Endothelial cell of umbilical vein (primary cell): ENCODE measurements at regions not wholly inside any gene's neighbourhood (a gene's known extent, or its start where the extent isn't known, plus 50 kb on each side); places are given as distances from the start of the nearest gene placed in this dataset.

Experiments used
- BruUV-seq: library from RNA; stranded (reverse); fragments of 400-500 nt; replicated peaks from 2 replicates; lab custom pipeline; 2021; lab: Mats Ljungman, UMichigan
- CTCF ChIA-PET: fragments of 300-600, 350-600 bp; sonication (Branson Sonifier 250); formaldehyde crosslinking; loops from one replicate; lab custom pipeline; 2021; ENCODE audit warnings: antibody characterized with exemption, inconsistent platforms; lab: Charles Lee
- POLR2A ChIA-PET: fragments of 300-600, 350-600 bp; sonication (Branson Sonifier 250); formaldehyde crosslinking; loops from one replicate; lab custom pipeline; 2021; ENCODE audit warnings: antibody characterized with exemption, inconsistent platforms; lab: Charles Lee
- DNase-seq: peaks from one replicate; pipeline ENCODE4 v3.0.0-alpha.2; 2011; ENCODE audit warnings: low read depth, low spot score
- FAIRE-seq: peaks from 2 replicates; lab custom pipeline; 2011; peaks lifted over from hg19 to GRCh38; lab: Jason Lieb, UNC
- H2AFZ ChIP-seq: 2 replicates; pipeline ENCODE4 v1.6.0; 2012; ENCODE audit warnings: low read depth, low read length, control low read depth, inconsistent platforms
- H3K27ac ChIP-seq: 2 replicates; pipeline ENCODE4 v1.5.1; 2011; ENCODE audit warnings: low read depth, mild to moderate bottlenecking, control low read depth, low read length, moderate library complexity; ENCODE audit not compliant: insufficient read depth
- H3K27me3 ChIP-seq, 2 experiments: 2 replicates each; pipeline versions ENCODE4 v1.6.0 to v1.6.1; 2011; ENCODE audit warnings: low read length in 2 of 2, mixed read lengths in 1 of 2; ENCODE audit not compliant: control insufficient read depth in 2 of 2, insufficient read depth in 2 of 2
- H3K36me3 ChIP-seq, 2 experiments: 2 replicates in 1 of 2; 3 replicates in 1 of 2; pipeline ENCODE4 v1.5.1; 2011; ENCODE audit warnings: low read length in 2 of 2, mild to moderate bottlenecking in 1 of 2, moderate library complexity in 1 of 2; ENCODE audit not compliant: control insufficient read depth in 2 of 2, insufficient read depth in 2 of 2; ENCODE audit errors: extremely low read depth in 1 of 2
- H3K4me1 ChIP-seq: 3 replicates; pipeline ENCODE4 v1.5.1; 2011; ENCODE audit warnings: mild to moderate bottlenecking, low read length; ENCODE audit not compliant: control insufficient read depth, insufficient read depth; ENCODE audit errors: extremely low read depth
- H3K4me2 ChIP-seq: 2 replicates; pipeline ENCODE4 v1.6.1; 2011; ENCODE audit warnings: low read length, control low read depth, mixed read lengths; ENCODE audit not compliant: insufficient read depth
- H3K4me3 ChIP-seq, 3 experiments: fragments of 200-600 bp in 1 of 3; sonication (generic), shearing (Covaris generic) in 1 of 3; replicated peaks in 1 of 3; 2 replicates each; pipeline ENCODE4 v1.5.1; 2011 to 2016; ENCODE audit warnings: control low read depth in 3 of 3, low read length in 3 of 3, mild to moderate bottlenecking in 2 of 3, inconsistent platforms in 1 of 3, low read depth in 1 of 3, moderate library complexity in 1 of 3; ENCODE audit not compliant: insufficient read depth in 1 of 3
- H3K79me2 ChIP-seq: 2 replicates; pipeline ENCODE4 v1.6.0; 2012; ENCODE audit warnings: low read length, inconsistent platforms; ENCODE audit not compliant: control insufficient read depth, insufficient read depth
- H3K9ac ChIP-seq: replicated peaks from 2 replicates; pipeline ENCODE3; 2011; ENCODE audit warnings: low read length, control low read depth; ENCODE audit not compliant: insufficient read depth; ENCODE audit errors: extremely low read depth
- H3K9me1 ChIP-seq: replicated peaks from 3 replicates; pipeline ENCODE4 v1.6.0; 2011; ENCODE audit warnings: mild to moderate bottlenecking, low read length; ENCODE audit not compliant: control insufficient read depth, insufficient read depth; ENCODE audit errors: extremely low read depth
- H3K9me3 ChIP-seq: replicated peaks from 2 replicates; pipeline ENCODE4 v1.5.1; 2012; ENCODE audit warnings: low read length, inconsistent platforms; ENCODE audit not compliant: control insufficient read depth, insufficient read depth
- H4K20me1 ChIP-seq: replicated peaks from 2 replicates; pipeline ENCODE3; 2011; ENCODE audit warnings: mild to moderate bottlenecking, low read length; ENCODE audit not compliant: control insufficient read depth, insufficient read depth; ENCODE audit errors: extremely low read depth
- EZH2 ChIP-seq: IDR thresholded peaks from 2 replicates; pipeline ENCODE4 v1.6.1; 2012; ENCODE audit warnings: borderline replicate concordance, low read depth, mild to moderate bottlenecking, moderate library complexity, low read length, inconsistent platforms; ENCODE audit not compliant: severe bottlenecking
- FOS ChIP-seq: IDR thresholded peaks from 2 replicates; pipeline ENCODE4 v1.6.1; 2011; ENCODE audit warnings: mild to moderate bottlenecking, low read length, moderate library complexity, borderline replicate concordance; ENCODE audit not compliant: insufficient read depth
- GATA2 ChIP-seq: IDR thresholded peaks from 2 replicates; pipeline ENCODE4 v1.7.0; 2011; ENCODE audit warnings: low read depth, mild to moderate bottlenecking, moderate library complexity, mixed read lengths, low read length; ENCODE audit not compliant: insufficient read length, insufficient read depth
- JUN ChIP-seq: IDR thresholded peaks from 2 replicates; pipeline ENCODE4 v1.6.1; 2011; ENCODE audit warnings: borderline replicate concordance, low read depth; ENCODE audit not compliant: insufficient read length, insufficient read depth
- MYC ChIP-seq: IDR thresholded peaks from one replicate; pipeline ENCODE4 v1.6.1; 2011; ENCODE audit warnings: mild to moderate bottlenecking, low read depth, low read length
- POLR2A ChIP-seq: IDR thresholded peaks from 2 replicates; pipeline ENCODE4 v1.6.1; 2012; ENCODE audit warnings: low read depth, mild to moderate bottlenecking, control low read depth, low read length
- POLR2AphosphoS5 ChIP-seq: IDR thresholded peaks from 2 replicates; pipeline ENCODE4 v1.6.1; 2012; ENCODE audit warnings: low read depth, mild to moderate bottlenecking, control low read depth, low read length, moderate library complexity; ENCODE audit not compliant: insufficient read depth
- dilution Hi-C: fragments of 300-500 bp; cut with MboI; formaldehyde crosslinking; loops from one replicate; pipeline ENCODE4 v1.15.0; 2019; ENCODE audit warnings: low sequenced_read_pairs; ENCODE audit not compliant: extremely low pct_ligation_motif_present
- intact Hi-C: fragments of 100-400 bp; cut with micrococcal nuclease; formaldehyde crosslinking; loops from one replicate; pipeline ENCODE4 v1.10.0; 2022
- TF ChIP-seq, protein P1 (sequence below): IDR thresholded peaks from 2 replicates; pipeline ENCODE4 v1.6.1; 2011; ENCODE audit not compliant: insufficient read depth, insufficient read length
- TF ChIP-seq, protein P2 (sequence below), 2 donors: IDR thresholded peaks; 1 replicate in 1 of 2; 2 replicates in 1 of 2; pipeline ENCODE4 v1.5.1; 2011; ENCODE audit warnings: low read length in 2 of 2, mild to moderate bottlenecking in 2 of 2, moderate library complexity in 2 of 2, control low read depth in 1 of 2, inconsistent platforms in 1 of 2, low read depth in 1 of 2; ENCODE audit not compliant: insufficient read depth in 1 of 2; ENCODE audit errors: extremely low read depth in 1 of 2

DNA sequence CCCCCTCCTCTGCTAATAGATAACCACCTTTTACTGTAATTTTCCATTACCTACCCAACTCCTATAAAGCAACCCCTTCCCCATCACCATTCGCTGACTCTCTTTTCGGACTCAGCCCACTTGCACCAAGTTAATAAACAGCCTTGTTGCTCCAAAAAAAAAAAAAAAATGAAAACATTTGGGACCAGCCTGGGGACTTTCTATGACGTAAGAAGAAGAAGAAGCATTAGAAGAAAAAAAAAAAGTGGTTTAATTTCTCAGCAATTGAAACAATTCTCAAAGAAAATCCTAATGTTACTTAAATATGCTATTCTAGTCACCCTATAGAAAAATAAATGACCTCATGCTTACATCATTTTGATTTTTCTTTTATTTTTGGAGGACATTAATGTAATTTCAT is 301.5 kb upstream of the ANO3 start:
- Histone ChIP-seq H3K27me3 (no peaks in the 10 kb centered on the region), H3K9ac (no peak overlapping the region), H3K79me2 (no peaks in the 10 kb centered on the region), H3K4me1 (no peaks in the 10 kb centered on the region), H3K9me1 (no peaks in the 10 kb centered on the region), H3K4me2 (no peak overlapping the region), H3K4me3 (no peak overlapping the region), H3K27ac (no peak overlapping the region), H3K9me3 (no peaks in the 10 kb centered on the region), H3K36me3 (no peaks in the 10 kb centered on the region), H2AFZ (no peak overlapping the region), H4K20me1 (no peaks in the 10 kb centered on the region)
- FAIRE-seq (no peak), DNase-seq (no peak)
- ChIA-PET POLR2A (no interaction called here), CTCF (no interaction called here)
- dilution Hi-C loops, result no loop called here
- TF ChIP-seq, protein P1, sequence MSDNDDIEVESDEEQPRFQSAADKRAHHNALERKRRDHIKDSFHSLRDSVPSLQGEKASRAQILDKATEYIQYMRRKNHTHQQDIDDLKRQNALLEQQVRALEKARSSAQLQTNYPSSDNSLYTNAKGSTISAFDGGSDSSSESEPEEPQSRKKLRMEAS, result no peak
- TF ChIP-seq POLR2A (no peak), EZH2 (no peak), POLR2AphosphoS5 (no peak)
- intact Hi-C loops, result no loop called here
- BruUV-seq, result no TSS peak

DNA sequence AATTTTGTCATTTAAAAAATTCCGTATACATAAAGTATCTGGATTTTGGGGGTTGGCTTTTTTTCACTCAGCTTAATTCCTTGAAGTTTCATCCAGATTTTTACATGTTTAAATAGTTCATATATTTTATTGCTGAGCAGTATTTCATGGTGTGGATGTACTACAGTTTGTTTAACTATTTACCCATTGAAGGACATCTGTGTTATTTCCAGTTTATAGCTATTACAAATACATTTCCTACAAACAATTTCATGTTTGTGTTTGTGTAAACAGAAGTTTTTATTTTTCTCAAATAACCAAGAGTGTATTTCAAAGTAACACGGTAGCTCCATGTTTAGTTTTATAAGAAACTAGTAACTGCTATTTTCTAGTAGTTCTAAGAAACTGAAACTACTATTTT is 299.7 kb upstream of the ANO3 start:
- no peaks in the 10 kb centered on the region for H3K9me1 ChIP-seq
- H3K27me3 ChIP-seq, result no peaks in the 10 kb centered on the region
- dilution Hi-C loops (no loop called here), intact Hi-C loops (no loop called here)
- POLR2A ChIA-PET, result no interaction called here
- no peak overlapping the region for H3K27ac ChIP-seq
- CTCF ChIA-PET, result interaction anchor here (0.8 kb wide), 1 partner anchor 11 kb away, joined by 4 read pairs; no protein-coding TSS in a partner anchor
- no peak overlapping the region for H3K4me2 ChIP-seq
- no peaks in the 10 kb centered on the region for H3K4me1 ChIP-seq
- no peak overlapping the region for H3K4me3 ChIP-seq
- no TSS peak for BruUV-seq
- H3K36me3 ChIP-seq, result no peaks in the 10 kb centered on the region
- no peaks in the 10 kb centered on the region for H4K20me1 ChIP-seq
- FAIRE-seq, result no peak
- no peaks in the 10 kb centered on the region for H3K9me3 ChIP-seq
- H3K9ac ChIP-seq, result no peak overlapping the region
- no peak for DNase-seq
- no peaks in the 10 kb centered on the region for H3K79me2 ChIP-seq
- H2AFZ ChIP-seq, result no peak overlapping the region
- TF ChIP-seq, protein P2, sequence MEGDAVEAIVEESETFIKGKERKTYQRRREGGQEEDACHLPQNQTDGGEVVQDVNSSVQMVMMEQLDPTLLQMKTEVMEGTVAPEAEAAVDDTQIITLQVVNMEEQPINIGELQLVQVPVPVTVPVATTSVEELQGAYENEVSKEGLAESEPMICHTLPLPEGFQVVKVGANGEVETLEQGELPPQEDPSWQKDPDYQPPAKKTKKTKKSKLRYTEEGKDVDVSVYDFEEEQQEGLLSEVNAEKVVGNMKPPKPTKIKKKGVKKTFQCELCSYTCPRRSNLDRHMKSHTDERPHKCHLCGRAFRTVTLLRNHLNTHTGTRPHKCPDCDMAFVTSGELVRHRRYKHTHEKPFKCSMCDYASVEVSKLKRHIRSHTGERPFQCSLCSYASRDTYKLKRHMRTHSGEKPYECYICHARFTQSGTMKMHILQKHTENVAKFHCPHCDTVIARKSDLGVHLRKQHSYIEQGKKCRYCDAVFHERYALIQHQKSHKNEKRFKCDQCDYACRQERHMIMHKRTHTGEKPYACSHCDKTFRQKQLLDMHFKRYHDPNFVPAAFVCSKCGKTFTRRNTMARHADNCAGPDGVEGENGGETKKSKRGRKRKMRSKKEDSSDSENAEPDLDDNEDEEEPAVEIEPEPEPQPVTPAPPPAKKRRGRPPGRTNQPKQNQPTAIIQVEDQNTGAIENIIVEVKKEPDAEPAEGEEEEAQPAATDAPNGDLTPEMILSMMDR (IDR thresholded peaks at IDR 0.05; ENCODE audit: extremely low read depth in 1 of 2, insufficient read depth in 1 of 2, low read depth in 1 of 2, low read length in 2 of 2), result no peak
- TF ChIP-seq JUN, result no peak
- TF ChIP-seq MYC, result no peak
- TF ChIP-seq FOS, result no peak
- no peak for TF ChIP-seq POLR2A
- TF ChIP-seq POLR2AphosphoS5, result no peak
- no peak for TF ChIP-seq EZH2
- TF ChIP-seq GATA2, result no peak
- TF ChIP-seq, protein P1, result no peak
